Fibroblast of peridontal ligament (primary cell): ENCODE measurements at regions not wholly inside any gene's neighbourhood (a gene's known extent, or its start where the extent isn't known, plus 50 kb on each side); places are given as distances from the start of the nearest gene placed in this dataset.
"Not testable (repeated sequence)": the region's sequence is repeated elsewhere in the genome, so short reads cannot be mapped to it uniquely, and the experiment has no call there.

Experiments
- DNase-seq: peaks from one replicate; pipeline ENCODE4 v3.0.0-alpha.2; 2010; ENCODE audit errors: extremely low read depth

DNA sequence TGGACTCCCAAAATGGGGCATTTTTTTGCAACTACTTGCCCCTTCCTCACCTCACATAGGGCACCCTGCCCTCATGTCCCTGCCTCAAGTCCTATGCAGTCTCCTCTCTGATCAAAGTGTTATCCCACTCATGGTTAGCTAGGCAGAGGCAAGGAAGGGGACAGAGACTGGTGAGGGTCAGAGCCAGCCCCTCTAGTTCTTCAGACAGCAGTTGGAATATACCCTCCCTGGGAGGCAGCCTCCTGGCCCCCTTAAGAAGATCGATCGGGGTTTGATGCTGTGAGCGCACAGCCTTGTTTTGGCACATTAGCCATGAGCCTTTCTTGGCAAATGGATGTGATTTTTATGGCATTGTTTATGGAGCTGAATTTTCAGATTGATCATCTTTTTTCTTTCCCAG is 436.9 kb downstream of the BUD13 start:
- DNase-seq: no peak

DNA sequence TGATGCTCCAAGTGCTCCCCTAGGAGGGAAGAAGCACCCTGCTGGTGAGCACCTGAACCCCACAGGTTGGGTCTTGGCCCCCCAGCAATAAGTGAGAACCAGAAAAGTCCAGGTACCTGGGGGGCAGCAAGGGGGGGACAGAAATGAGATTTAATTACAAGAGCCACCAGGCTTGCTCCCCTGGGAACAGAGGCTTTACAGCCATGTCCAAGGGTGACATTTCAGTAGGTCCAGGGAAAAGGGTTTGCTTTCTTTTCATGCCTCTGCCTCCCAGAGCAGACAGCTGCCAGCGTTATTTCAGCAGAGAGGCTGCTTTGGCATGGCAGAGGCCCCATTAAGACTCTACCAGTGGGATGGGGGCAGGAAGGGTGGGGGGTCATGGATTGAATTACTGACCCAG is 437.7 kb downstream of the BUD13 start:
- DNase-seq: no peak

DNA sequence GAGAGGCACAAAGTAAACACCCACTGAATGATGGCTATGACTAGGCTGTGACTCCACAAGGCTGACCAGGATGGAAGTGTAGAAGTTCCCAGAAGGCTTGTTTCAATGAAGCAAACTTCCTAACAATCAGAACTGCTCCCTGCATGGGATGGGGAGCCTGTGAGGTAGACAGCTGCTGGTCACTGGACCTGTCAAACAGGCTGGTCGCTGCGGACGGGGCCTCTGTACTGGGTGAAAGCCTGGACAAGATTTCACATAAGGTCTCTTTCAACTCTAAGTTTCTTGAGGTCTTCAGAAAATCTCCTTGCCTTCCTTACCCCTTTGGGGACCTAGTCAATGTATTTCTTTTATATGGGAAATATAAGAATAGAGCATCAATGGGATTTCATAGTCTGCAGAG is 438.2 kb downstream of the BUD13 start:
- no peak for DNase-seq

DNA sequence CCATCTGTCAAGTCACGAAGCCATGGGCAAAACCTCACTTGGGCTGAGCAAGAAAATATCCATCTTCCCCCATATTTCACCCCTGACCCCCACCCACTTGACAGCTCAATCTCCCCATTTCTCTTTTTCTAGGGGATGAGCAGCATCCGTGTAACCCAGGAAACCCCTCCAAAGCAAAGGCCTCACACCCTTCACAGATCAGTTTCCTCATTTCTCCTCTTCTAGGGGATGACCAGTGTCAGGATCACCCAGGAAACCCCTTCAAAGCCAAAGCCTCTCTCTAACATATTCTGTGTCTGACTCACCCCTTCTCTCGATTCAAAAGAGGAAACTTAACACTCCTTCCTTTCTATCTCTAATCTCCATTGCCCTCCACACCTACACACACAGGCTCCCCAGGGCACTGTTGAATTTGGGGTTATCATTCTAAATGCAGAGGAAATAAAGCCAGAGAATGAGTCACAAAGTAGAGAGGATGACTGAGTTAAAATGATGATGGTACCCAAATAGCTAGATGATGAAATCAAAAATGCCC is 439.7 kb downstream of the BUD13 start:
- no peak for DNase-seq

DNA sequence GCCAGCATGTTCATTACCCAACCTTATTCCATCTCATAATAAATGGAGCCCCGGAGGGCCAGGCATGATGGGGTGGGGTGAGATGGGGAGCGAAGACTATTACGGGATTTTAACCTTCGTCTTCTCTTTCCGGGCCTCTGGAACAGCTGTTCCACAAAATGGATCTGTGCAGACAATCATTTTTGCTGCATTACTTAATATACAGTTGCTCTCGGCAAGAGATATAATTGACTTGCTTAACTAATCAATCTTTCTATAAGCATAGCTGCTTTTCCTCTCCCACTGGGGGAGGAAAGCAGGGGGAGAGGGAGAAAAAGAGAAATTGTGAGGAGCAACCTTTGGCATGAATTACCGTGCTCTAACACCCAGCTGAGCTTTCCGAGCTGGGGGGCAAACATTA is 440.4 kb downstream of the BUD13 start:
- DNase-seq: no peak

DNA sequence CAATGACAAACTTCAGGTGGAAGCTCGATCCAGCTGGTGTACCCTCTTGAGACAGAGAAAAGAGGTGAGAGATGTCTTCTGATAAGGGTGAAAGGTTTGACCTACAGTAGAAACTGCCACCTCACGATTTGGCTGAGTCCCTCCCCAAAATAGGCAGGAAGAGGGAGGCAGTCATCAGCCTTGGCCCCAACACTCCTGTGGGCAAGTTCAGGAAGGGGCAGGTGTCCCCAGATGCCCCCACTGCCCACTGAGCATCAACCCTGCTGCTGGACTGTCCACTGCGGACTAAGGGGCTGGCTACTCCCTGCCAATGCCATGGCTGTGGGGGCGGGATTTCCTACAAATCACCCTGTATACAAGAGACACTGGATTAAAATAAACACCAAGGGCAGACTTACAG is 441.4 kb downstream of the BUD13 start:
- DNase-seq: no peak

DNA sequence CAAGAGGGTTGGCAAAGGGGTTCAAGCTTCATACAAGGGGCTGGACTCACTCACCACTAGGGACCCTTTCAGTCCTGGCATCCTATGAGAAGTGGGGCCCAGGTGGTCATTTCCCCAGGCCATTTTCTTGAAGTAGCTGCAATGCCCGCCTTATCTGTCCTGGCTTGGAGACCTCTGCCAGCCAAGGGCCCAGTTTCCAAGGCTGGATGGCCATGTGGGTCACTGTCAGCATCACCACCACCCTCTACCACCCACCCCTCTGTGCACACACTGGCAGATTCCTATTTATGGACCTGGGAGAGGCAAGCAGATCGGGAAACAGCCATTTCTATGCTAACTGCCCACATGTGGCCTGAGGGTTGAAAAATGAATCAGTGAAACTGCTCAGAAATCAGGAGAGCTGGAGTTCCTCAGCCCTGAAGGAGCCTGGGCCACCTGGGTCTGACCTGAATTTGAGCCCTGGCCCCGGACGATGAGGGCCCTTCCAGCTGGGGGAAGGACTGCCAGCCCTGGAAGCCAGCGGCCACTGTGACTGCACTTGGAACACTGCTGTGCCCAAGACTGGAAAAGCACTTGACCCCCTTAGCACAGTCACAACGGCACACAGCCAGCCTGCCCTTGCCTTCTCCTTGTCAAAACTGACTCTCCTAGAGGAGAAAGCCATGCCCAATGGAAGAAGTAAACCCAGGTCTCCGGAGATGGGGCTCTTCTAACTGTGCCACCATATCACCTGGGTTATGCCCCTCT is 442.2 kb downstream of the BUD13 start:
- DNase-seq: no peak

DNA sequence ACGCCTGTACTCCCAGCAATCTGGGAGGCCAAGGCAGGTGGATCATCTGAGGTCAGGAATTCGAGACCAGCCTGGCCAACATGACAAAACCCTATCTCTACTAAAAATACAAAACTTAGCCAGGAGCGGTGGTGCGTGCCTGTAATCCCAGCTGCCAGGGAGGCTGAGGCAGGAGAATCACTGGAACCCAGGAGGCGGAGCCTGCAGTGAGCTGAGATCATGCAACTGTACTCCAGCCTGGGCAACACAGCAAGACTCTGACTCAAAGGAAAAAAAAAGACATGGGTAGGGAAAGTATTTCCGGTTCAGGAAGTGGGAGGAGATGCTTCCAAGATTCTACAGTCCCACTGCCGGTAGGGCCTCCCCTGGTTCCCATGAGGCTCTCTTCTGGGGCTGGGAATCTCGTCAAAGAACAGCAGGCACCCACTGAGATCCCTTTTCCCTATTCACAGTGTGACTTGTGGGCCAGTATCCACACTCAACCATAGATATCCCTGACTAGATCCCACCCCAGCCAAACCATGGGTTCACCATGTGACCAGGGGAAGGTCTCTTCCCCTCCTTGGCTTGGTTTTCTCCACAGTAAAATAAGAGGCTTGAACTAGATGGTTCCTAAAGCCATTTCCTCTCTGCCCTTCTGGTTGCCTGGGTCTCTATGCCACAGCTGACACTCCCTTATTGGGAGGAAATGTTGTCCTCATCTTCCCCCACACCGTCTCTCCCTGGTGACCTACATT is 443.3 kb downstream of the BUD13 start:
- no peak for DNase-seq

DNA sequence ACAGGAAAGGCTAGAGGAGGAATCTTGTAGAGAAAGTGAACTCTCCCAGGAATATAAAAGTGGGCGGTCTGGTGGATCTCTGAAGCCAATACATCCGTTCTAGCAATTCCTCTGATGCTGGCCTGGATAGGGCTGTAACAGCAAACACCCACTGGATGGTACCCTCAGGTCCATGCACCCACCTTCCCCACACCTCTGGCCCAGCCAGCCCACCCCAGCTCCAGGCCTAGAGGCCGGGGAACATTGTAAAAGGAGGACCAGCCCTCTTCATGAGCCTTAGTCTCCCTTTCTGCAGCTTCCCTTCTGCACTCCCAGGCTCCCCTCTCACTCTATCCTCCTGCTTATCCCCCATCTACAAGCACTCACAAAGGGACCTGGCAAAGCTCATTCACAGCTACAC is 443.9 kb downstream of the BUD13 start:
- DNase-seq: no peak

DNA sequence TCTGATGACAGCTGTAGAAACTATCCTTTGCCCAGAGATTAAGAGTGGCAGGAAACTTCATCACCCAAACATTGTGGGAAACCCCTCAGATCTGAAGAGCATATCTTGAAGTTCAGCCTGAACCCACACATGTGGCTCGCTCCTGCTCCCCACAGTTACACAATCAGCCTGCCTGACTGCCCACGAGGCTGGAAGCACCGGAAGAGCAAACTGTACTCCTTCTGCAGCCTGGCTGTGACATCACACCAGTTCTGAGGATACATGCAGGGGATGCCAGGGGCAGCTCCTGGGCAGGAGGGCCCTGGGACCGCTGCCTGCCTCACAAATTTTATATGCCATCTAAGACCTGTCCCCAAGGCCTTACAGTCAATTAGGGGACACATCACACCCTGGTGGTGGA is 444.4 kb downstream of the BUD13 start:
- DNase-seq: no peak

DNA sequence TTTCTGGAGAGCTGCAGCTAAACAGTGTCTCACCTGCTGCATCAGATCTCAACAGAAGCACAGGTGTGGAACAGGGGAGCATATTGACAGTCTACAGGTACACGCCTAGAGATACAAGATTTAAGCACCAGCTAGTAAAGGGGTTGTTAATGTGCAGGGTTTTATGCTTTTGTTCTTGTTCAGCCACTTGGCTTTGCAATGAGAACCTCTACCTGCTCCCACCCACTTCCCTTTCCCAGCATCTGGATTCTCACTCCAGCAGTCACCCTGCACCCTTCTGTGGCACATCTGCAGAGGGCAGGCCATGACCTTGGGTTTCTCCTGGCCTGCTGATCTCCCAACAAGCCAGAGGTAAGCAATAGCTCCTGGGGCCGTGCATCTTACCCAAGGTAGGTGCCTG is 446.6 kb downstream of the BUD13 start:
- no peak for DNase-seq

DNA sequence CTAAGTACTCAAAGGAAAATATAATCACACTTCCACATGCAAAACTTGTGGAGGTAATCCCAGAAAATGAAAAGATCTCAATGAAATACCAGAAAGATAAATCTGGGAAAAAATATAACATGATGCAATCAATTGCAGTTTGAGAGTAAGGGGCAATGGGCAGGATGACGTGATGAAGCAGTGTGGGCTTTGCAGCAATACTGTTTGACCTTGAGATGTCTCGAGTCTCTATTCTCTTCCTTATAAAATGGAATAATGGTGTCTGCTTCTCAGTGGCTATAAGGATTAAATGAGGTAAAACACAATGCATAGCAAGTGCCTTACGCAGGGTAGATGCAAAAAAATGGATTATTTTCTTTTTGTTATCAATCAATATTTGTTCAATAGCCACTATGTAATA is 447.5 kb downstream of the BUD13 start:
- no peak for DNase-seq

DNA sequence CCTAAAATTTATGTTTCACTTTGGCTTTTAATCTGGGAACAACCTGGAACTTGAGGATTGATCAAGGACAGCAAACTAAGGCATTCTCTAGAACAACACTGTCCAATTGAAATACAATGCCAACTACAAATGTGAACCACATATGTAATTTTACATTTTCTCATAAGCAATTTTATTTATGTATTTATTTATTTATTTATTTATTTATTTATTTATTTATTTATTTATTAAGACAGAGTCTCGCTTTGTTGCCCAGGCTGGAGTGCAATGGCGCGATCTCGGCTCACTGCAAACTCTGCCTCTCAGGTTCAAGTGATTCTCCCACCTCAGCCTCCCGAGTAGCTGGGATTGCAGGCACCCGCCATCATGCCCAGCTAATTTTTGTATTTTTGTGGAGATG is 448.7 kb downstream of the BUD13 start:
- not testable (repeated sequence) for DNase-seq

DNA sequence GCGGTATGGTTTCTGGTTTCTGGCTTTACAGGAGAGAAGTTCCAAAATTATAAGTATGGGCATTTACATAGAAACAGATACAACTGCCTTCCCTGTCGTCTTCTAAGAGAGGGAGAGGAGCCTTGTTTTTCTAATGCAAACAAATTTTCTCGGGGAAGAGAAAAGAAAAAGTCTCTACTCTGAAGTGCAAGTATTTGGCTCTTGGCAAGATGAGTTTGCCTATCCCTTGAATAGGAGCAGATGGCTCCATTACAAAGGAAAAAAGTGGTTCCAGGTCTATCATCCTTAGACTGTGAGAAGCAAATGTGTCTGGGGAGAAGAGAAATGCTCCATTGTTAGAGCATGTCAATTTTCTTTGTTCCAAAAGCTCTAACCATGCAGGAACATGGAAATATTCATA is 455.6 kb downstream of the BUD13 start:
- no peak for DNase-seq

DNA sequence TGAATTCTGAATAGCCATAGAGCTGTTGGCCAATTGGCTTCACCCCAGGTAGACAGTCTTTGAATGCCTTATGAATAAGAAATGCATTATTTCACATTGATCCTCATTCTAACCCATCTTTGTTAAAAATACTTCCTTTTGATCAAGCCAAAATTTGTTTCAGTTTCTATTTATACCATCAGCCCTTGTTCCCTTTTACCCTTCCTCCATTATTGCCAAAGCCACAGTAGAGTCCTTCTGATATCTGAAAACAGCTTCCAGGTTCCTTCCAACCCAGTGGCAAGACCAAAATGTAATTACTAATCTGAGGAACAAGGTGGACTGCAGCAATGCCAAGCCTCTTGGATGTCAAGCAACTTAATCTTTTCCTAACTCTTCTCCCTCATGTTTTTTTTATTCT is 458.8 kb downstream of the BUD13 start:
- no peak for DNase-seq

DNA sequence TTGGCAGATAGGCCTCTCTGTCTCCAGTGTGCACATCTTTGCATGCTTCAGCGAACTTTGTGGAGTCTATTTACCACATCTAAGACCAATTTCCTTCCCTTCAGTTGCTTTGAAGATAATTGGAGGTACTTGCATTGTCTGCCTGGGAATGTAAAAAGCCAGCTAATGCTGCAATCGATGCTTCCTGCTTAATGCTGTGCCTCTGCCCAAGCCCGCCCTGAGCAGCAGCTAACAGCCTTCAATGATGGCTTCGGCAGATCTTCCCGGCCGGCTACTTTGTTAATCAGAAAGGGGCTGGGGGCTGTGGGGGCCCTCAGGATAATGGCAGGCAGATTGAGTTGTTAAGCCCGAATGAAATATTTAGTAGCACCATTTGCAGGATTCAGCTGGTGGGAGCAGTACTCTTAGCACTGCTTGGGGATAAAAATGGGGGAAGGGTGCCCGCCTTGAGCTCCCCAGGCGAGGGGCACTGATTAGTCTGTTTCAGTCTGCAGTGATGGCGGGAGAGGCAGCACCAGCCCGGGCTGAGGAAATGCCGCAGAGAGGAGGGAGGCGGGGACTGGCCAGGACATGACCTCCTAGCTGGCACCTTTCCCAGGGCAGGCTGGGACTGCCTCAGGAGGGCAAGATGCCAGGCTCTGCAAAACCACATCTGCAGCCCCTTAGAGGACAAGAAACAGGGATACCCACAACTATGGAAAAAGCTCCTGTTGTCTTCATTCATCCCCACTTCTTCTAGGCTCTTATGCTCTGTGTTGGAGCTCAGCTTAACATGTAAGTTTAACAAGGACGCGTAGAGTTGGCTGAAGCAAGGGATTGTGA is 460.0 kb downstream of the BUD13 start:
- no peak for DNase-seq

DNA sequence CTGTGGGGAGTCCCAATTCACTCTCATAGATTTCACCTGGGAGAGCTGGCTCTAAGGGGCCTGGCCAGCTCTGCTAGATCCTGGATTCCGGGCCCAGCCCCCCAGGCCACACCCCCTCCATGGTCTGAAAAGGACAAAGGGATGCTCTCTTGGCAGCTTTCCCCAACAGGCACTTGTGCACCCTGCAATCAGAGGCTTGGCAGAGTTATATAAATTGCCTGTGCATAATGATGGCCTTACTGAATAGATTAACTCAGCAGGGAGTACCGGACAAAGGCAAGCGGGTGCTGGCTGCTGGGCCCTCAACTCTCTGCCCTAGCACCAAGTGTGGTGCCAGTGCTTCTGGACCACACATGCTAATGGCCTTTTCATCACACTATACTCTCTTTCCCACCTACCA is 461.6 kb downstream of the BUD13 start:
- DNase-seq: no peak

DNA sequence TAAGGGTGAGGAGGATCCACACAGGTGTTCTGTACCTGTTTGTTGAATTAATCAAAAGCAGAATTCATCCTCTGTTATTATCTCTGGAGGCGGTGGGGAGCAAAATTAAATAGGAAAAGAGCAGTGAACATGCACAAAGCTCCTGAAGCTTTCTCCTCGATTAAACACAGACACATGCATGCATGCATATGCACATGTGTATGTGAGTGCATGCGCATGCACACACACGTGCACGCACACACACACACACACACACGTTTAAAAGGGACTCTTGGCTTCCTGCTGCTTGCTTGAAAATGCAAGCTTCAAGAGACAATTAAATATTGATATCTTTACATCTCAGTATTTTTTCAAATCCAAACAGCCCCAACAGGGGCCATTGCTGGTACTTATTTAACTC is 462.1 kb downstream of the BUD13 start:
- DNase-seq: no peak

DNA sequence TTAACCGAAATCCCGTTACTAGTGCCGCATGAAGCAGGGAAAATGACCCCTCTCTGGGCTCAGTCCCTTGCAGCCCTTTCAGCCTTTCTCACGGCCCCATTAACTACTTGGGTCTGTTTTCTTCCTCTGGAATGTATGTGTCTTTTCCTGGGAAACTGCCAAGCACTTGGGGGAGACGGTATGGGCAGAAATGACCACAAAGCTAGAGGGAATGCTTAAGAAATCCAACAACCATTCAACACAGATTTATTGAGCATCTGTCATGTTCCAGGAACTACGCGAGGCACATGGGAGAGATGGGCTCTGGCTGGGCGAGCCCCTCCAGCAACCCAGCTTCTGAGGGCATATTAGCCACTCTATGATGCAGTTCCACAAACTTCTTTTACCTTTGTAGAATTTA is 462.6 kb downstream of the BUD13 start:
- no peak for DNase-seq

DNA sequence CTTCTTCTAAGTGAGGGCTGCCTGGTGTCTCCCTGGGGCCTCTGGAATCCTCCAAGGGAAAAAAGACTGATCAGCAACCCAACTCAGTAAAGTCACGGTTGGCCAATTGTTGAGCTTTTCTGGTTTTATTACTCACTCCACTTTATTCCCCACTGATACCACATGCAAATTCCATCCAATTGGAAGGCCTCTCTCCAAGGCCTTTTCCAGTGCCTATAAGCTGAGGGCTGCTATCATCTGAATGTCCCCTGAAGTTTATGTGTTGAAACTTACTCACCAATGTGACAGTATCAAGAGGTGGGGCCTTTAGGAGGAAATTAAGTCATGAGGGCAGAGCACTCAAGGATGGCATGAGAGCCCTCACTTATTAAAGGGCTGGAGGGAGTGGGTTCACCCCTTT is 463.3 kb downstream of the BUD13 start:
- DNase-seq: no peak

DNA sequence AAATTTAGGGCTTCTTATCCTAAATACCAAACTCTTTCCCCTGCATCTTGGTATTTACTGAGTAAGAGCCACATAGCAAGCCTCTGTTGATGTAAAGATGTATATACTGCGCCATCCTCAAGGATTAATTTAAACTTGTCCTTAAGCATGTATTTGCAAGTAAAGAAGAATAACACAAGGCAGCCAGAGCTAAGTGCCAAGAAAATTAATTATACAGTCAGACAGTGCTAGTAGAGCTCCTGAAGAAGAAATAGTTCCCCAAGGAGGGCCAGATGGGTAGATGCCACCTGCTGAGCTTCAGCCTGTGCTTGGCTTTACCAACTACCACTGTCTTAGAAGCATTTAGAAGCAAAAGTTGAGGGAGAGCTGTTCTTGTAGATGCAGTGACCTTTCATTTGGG is 470.0 kb downstream of the BUD13 start:
- DNase-seq: no peak

DNA sequence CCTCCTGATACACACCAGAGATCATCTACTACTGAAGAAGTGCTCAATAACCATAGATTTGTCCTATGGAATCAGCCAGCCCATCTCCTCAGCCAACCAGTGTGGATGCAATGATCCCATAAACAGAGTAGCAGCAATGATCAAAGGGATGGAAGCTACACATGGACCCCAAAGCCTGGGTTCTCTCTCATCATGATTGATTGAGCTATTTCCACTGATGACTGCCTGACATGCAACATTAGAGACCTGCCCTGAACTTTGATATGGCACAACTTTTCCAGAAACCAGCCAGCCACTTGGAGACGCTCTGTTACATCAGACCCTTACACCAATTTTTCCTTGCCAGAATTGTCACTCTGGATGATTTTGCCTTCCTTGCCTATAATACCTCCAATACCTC is 471.6 kb downstream of the BUD13 start:
- no peak for DNase-seq

DNA sequence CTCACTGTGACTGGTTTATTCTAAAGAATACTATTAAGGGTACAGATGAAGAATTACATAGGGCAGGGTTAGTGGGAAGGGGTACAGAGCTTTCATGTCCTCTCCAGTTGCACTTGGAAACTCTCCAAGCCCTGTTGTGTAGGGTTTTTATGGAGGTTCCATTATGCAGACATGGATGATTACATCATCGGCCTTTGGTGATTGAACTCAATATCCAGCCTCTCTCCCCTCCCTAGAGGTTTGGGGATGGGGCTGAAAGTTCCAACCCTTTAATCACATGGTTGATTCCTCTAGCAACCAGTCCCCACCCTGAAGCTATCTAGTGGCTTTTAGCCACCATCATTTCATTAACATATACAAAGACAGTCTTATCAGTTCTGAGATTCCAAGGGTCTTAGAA is 472.6 kb downstream of the BUD13 start:
- no peak for DNase-seq
